HepG2 (cell line): ENCODE measurements at regions not wholly inside any gene's neighbourhood (a gene's known extent, or its start where the extent isn't known, plus 50 kb on each side); places are given as distances from the start of the nearest gene placed in this dataset.

Experiments used
- ATAC-seq: fragments of 200-7000 bp; cut with Tn5 transposase; 3 replicates; pipeline ENCODE4 v1.9.1; 2020; ENCODE audit warnings: mild to moderate bottlenecking, moderate library complexity
- BruUV-seq: library from RNA; stranded (reverse); fragments of 400-500 nt; replicated peaks from 2 replicates; lab custom pipeline; 2021; lab: Mats Ljungman, UMichigan
- CTCF ChIA-PET: fragments of 300-600 bp; formaldehyde crosslinking; extraction: SDS; loops from one replicate; lab custom pipeline; 2021; ENCODE audit warnings: low total read pairs, inconsistent platforms, low intra/inter-chr PET ratio; lab: Yijun Ruan, JAX
- POLR2A ChIA-PET: fragments of 350-600 bp; sonication (Branson Sonifier 250); formaldehyde crosslinking; loops from one replicate; lab custom pipeline; 2020; ENCODE audit warnings: antibody characterized with exemption, inconsistent platforms; lab: Yijun Ruan, JAX
- DNase-seq: peaks from one replicate; pipeline ENCODE4 v3.0.0-alpha.2; 2015; ENCODE audit warnings: low spot score
- FAIRE-seq: peaks from 3 replicates; lab custom pipeline; 2011; peaks lifted over from hg19 to GRCh38; lab: Jason Lieb, UNC
- H2AFZ ChIP-seq: one replicate; pipeline ENCODE4 v1.6.1; 2011; ENCODE audit warnings: low read length, inconsistent platforms
- H3K27ac ChIP-seq: fragments of 300-600 bp; 3 replicates; pipeline ENCODE4 v1.8.0; 2011; ENCODE audit warnings: mixed run types, mild to moderate bottlenecking, mixed read lengths, low read length, inconsistent platforms; ENCODE audit not compliant: insufficient read depth; ENCODE audit errors: extremely low read length
- H3K27me3 ChIP-seq, 2 experiments: fragments of 200-600 bp in 1 of 2; 2 replicates in 1 of 2; 3 replicates in 1 of 2; pipeline versions ENCODE4 v1.6.0 to v1.8.0; 2011; ENCODE audit warnings: low read length in 2 of 2, mild to moderate bottlenecking in 2 of 2, moderate library complexity in 2 of 2, inconsistent platforms in 1 of 2; ENCODE audit not compliant: insufficient read depth in 2 of 2, control insufficient read depth in 1 of 2
- H3K36me3 ChIP-seq, 2 experiments: fragments of 200-600 bp in 1 of 2; replicated peaks in 1 of 2; 2 replicates in 1 of 2; 3 replicates in 1 of 2; pipeline versions ENCODE4 v1.5.1 to v1.8.0; 2011; ENCODE audit warnings: low read length in 2 of 2, inconsistent platforms in 1 of 2; ENCODE audit not compliant: insufficient read depth in 2 of 2, control insufficient read depth in 1 of 2
- H3K4me1 ChIP-seq: 2 replicates; pipeline ENCODE4 v1.5.1; 2012; ENCODE audit warnings: low read length, inconsistent platforms; ENCODE audit not compliant: insufficient read depth
- H3K4me2 ChIP-seq: 2 replicates; pipeline ENCODE4 v1.6.0; 2011; ENCODE audit warnings: low read depth, low read length, inconsistent platforms
- H3K4me3 ChIP-seq, 3 experiments: fragments of 200-600 bp in 1 of 3; sonication (generic), shearing (Covaris generic) in 1 of 3; replicated peaks in 1 of 3; 2 replicates each; pipeline ENCODE4 v1.5.1; 2011 to 2016; ENCODE audit warnings: low read length in 3 of 3, inconsistent platforms in 2 of 3, low read depth in 2 of 3, mild to moderate bottlenecking in 2 of 3, control low read depth in 1 of 3, mixed read lengths in 1 of 3; ENCODE audit not compliant: insufficient read depth in 1 of 3
- H3K79me2 ChIP-seq: one replicate; pipeline ENCODE4 v1.6.1; 2011; ENCODE audit warnings: low read length, inconsistent platforms; ENCODE audit not compliant: insufficient read depth
- H3K9ac ChIP-seq: 2 replicates; pipeline ENCODE4 v1.6.0; 2011; ENCODE audit warnings: mild to moderate bottlenecking, low read depth, low read length, inconsistent platforms; ENCODE audit not compliant: insufficient read depth
- H3K9me3 ChIP-seq: 2 replicates; pipeline ENCODE4 v1.5.1; 2012; ENCODE audit warnings: mild to moderate bottlenecking, low read length
- H4K20me1 ChIP-seq: 2 replicates; pipeline ENCODE4 v1.6.0; 2011; ENCODE audit warnings: inconsistent platforms, mild to moderate bottlenecking, low read length, moderate library complexity; ENCODE audit not compliant: insufficient read depth
- CAMTA2 ChIP-seq: sonication (generic); formaldehyde crosslinking; IDR thresholded peaks from 2 replicates; pipeline ENCODE4 v1.4.0; 2020; ENCODE audit warnings: mild to moderate bottlenecking, missing genetic modification reagents, borderline replicate concordance
- CERS6 ChIP-seq: sonication (generic); formaldehyde crosslinking; IDR thresholded peaks from 2 replicates; pipeline ENCODE4 v1.5.0; 2020; ENCODE audit warnings: missing genetic modification reagents
- CHCHD3 ChIP-seq: sonication (generic); formaldehyde crosslinking; IDR thresholded peaks from 2 replicates; pipeline ENCODE4 v1.8.0; 2022; ENCODE audit warnings: mild to moderate bottlenecking, missing genetic modification reagents, moderate library complexity
- HOXD1 ChIP-seq: sonication (generic); formaldehyde crosslinking; IDR thresholded peaks from 2 replicates; pipeline ENCODE4 v1.5.0; 2020; ENCODE audit warnings: missing genetic modification reagents
- RBM22 ChIP-seq: fragments of 200-400 bp; formaldehyde crosslinking; optimal IDR thresholded peaks from 2 replicates; pipeline ENCODE3; 2017; ENCODE audit warnings: mild to moderate bottlenecking, low read length, moderate library complexity
- REST ChIP-seq, 2 experiments: IDR thresholded peaks; 2 replicates each; pipeline ENCODE4 v1.6.1; 2011 to 2012; ENCODE audit warnings: low read length in 2 of 2, borderline replicate concordance in 1 of 2, low read depth in 1 of 2, mild to moderate bottlenecking in 1 of 2, moderate library complexity in 1 of 2
- SKI ChIP-seq: fragments of 450-650 bp; IDR thresholded peaks from one replicate; pipeline ENCODE4 v1.6.1; 2018; ENCODE audit warnings: mild to moderate bottlenecking; ENCODE audit not compliant: partially characterized antibody
- ZBTB34 ChIP-seq: sonication (generic); formaldehyde crosslinking; IDR thresholded peaks from 2 replicates; pipeline ENCODE4 v1.8.0; 2022; ENCODE audit warnings: mild to moderate bottlenecking, missing genetic modification reagents
- ZMYM2 ChIP-seq: sonication (generic); formaldehyde crosslinking; IDR thresholded peaks from 2 replicates; pipeline ENCODE4 v1.8.0; 2022; ENCODE audit warnings: mild to moderate bottlenecking, missing genetic modification reagents
- ZNF777 ChIP-seq: sonication (generic); formaldehyde crosslinking; IDR thresholded peaks from 2 replicates; pipeline ENCODE4 v1.4.0; 2020; ENCODE audit warnings: missing genetic modification reagents
- ZNF788 ChIP-seq: sonication (generic); formaldehyde crosslinking; IDR thresholded peaks from 2 replicates; pipeline ENCODE4 v1.5.0; 2020; ENCODE audit warnings: mild to moderate bottlenecking, missing genetic modification reagents, borderline replicate concordance
- ZNF790 ChIP-seq: sonication (generic); formaldehyde crosslinking; IDR thresholded peaks from 2 replicates; pipeline ENCODE4 v1.8.0; 2022; ENCODE audit warnings: missing genetic modification reagents, mild to moderate bottlenecking, borderline replicate concordance
- WGBS: methylation state at CpG from one replicate; pipeline ENCODE4 v1.1.6; 2017; ENCODE audit warnings: low lambda C conversion rate; 5-methylcytosine and 5-hydroxymethylcytosine counted together
- in situ Hi-C: cut with HindIII; loops from 2 replicates; pipeline ENCODE4 v1.10.0; 2017; ENCODE audit warnings: low pct_unique_long_range_greater_than_20kb; ENCODE audit not compliant: extremely low pct_ligation_motif_present
- intact Hi-C: fragments of 100-400 bp; cut with micrococcal nuclease; formaldehyde crosslinking; loops from one replicate; pipeline ENCODE4 v1.10.0; 2022; ENCODE audit not compliant: unreplicated experiment

GRCh38 chr13:60933638-60934037, 482.0 kb downstream of the PCDH20 start:
- no peaks in the 10 kb centered on the region for H4K20me1 ChIP-seq
- BruUV-seq: no TSS peak
- POLR2A ChIA-PET: no interaction called here
- intact Hi-C loops (no loop called here), in situ Hi-C loops (no loop called here)
- H2AFZ ChIP-seq: no peak overlapping the region
- H3K79me2 ChIP-seq: no peaks in the 10 kb centered on the region
- DNase-seq (no peak), FAIRE-seq (no peak), ATAC-seq (no peak)
- TF ChIP-seq ZMYM2: no peak
- no peak for TF ChIP-seq ZBTB34 (CRISPR knock-in tag)
- no peak for TF ChIP-seq RBM22
- TF ChIP-seq CAMTA2 (CRISPR knock-in tag): no peak
- no peak for TF ChIP-seq ZNF777 (CRISPR knock-in tag)
- no peak for TF ChIP-seq CERS6 (CRISPR knock-in tag)
- no peak for TF ChIP-seq SKI
- TF ChIP-seq ZNF788 (CRISPR knock-in tag): no peak
- no peak for TF ChIP-seq CHCHD3 (CRISPR knock-in tag)
- TF ChIP-seq REST (IDR thresholded peaks at IDR 0.05; ENCODE audit: borderline replicate concordance in 1 of 2, low read depth in 1 of 2, low read length in 2 of 2): no peak
- TF ChIP-seq ZNF790: no peak
- TF ChIP-seq HOXD1 (CRISPR knock-in tag): no peak
- H3K4me1 ChIP-seq: no peaks in the 10 kb centered on the region
- no peaks in the 10 kb centered on the region for H3K27me3 ChIP-seq
- H3K4me2 ChIP-seq: no peak overlapping the region
- no peaks in the 10 kb centered on the region for H3K9me3 ChIP-seq
- CTCF ChIA-PET: no interaction called here
- no peak overlapping the region for H3K4me3 ChIP-seq
- H3K9ac ChIP-seq: no peak overlapping the region
- H3K36me3 ChIP-seq: no peaks in the 10 kb centered on the region
- 4% methylated on average over 2 of the region's 2 CpGs for WGBS
- H3K27ac ChIP-seq: no peak overlapping the region
